GM10266 (cell line): ENCODE measurements at regions not wholly inside any gene's neighbourhood (a gene's known extent, or its start where the extent isn't known, plus 50 kb on each side); places are given as distances from the start of the nearest gene placed in this dataset.
"Not testable (repeated sequence)": the region's sequence is repeated elsewhere in the genome, so short reads cannot be mapped to it uniquely, and the experiment has no call there.

Source experiments
- DNase-seq: peaks from one replicate; pipeline ENCODE4 v3.0.0; 2012; ENCODE audit errors: extremely low spot score
- TF ChIP-seq, protein P1 (sequence below): IDR thresholded peaks from 2 replicates; pipeline ENCODE4 v1.5.1; 2012; ENCODE audit warnings: mild to moderate bottlenecking, low read depth; ENCODE audit not compliant: control insufficient read depth, insufficient read depth; ENCODE audit errors: missing control alignments

DNA sequence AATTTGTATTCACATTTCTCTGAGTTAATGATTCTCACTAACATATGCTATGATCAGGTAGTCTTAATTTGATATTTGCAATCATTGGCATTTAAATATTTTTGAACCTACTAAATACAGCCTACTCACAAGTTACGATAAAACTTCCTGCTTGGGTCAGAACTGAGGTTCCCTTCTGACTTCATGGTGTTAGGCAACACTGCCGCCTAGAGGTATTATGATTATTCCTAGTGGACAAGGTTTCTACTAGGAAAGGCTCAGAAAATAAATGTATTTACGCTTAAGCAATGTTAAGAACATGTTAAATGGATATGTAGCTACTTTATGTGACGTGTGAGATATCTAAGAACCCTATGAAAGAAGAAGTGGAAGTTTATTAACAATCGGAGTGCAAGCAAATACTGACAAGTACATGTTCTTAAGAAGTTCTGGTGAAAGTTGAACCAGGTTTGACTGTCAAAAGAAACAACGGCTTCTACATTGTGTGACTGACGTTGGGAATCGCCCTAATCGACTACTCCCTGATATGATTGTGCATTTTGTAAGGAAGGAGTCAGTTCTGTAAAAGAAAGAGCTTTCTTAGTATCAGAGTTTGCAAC lies 1395.8 kb downstream of the SLITRK5 start:
- DNase-seq: peak; percentile 11
- TF ChIP-seq, protein P1, sequence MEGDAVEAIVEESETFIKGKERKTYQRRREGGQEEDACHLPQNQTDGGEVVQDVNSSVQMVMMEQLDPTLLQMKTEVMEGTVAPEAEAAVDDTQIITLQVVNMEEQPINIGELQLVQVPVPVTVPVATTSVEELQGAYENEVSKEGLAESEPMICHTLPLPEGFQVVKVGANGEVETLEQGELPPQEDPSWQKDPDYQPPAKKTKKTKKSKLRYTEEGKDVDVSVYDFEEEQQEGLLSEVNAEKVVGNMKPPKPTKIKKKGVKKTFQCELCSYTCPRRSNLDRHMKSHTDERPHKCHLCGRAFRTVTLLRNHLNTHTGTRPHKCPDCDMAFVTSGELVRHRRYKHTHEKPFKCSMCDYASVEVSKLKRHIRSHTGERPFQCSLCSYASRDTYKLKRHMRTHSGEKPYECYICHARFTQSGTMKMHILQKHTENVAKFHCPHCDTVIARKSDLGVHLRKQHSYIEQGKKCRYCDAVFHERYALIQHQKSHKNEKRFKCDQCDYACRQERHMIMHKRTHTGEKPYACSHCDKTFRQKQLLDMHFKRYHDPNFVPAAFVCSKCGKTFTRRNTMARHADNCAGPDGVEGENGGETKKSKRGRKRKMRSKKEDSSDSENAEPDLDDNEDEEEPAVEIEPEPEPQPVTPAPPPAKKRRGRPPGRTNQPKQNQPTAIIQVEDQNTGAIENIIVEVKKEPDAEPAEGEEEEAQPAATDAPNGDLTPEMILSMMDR: peak; percentile 53

DNA sequence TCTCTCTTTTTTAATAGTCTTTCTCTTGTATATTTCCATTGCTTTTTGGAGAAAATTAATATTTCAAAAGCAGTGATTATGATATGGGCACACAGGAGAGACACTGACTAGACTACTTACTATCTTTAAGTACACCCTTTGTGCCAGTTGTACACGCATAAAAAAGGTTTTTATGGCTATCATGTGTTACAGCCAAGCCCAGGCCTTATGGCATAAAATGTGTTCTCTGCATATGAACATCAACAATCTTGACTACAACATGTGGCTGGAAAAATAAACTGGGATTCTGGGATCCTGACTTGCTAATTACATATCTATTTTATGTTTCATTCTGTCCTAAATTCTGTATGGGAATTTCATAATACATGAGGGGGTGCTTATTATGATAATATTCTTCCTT lies 1401.8 kb downstream of the SLITRK5 start:
- TF ChIP-seq, protein P1: no peak
- DNase-seq: no peak

DNA sequence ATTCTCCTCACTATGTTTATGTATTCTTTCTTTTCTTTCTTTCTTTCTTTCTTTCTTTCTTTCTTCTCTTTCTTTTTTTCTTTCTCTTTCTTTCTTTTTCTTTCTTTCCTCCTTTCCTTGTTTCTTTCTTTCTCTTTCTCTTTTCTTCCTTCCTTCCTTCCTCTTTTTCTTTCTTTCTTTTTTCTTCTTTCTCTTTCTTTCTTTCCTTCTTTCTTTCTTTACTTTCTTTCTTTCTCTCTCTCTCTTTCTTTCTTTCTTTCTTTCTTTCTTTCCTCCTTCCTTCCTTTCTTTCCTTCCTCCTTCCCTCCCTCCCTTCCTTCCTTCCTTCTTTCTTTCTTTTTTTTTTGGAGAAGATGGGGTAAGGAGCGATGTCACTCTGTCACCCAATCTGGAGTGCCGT lies 1405.5 kb downstream of the SLITRK5 start:
- TF ChIP-seq, protein P1: no peak
- no peak for DNase-seq

DNA sequence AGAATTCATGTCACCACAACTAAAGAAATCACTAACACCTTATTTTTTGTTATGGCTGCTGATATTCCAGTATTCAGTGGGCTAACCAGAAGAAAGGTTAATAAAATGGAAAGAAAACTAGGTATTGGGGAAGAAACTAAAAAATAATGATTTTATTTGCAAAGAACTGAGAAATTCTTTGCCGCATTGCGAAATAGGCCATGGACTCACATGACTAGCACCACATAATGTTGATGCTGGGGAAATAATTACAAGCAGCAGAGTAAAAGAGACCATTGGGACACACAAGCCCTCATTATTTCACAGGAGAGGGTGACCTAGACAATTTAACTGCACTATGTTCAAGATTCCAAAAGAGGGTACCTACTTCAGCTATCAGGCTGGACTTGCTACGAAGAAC lies 1411.5 kb downstream of the SLITRK5 start:
- TF ChIP-seq, protein P1: no peak
- no peak for DNase-seq

DNA sequence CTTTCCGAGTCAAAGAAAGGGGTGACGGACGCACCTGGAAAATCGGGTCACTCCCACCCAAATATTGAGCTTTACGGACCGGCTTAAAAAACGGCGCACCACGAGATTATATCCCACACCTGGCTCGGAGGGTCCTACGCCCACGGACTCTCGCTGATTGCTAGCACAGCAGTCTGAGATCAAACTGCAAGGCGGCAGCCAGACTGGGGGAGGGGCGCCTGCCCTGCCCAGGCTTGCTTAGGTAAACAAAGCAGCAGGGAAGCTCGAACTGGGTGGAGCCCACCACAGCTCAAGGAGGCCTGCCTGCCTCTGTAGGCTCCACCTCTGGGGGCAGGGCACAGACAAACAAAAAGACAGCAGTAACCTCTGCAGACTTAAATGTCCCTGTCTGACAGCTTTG lies 1416.9 kb downstream of the SLITRK5 start:
- not testable (repeated sequence) for DNase-seq

DNA sequence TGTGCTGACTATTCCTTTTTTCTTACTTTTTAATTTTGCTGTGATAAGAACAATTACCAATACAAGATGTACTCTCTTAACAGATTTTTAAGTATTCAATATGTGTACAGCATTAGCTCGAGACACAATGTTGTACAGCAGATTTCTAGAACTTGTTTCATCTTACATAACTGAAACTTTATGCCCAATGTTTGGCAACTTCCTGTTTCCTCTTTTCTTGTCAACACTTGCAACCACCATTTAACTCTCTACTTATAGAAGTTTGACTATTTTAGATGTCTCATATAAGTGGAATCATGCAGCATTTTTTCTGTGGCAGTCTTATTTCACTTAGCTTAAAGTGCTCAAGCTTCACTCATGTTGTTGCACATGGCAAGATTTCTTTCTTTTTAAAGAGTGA lies 1426.8 kb downstream of the SLITRK5 start:
- TF ChIP-seq, protein P1: no peak
- no peak for DNase-seq

DNA sequence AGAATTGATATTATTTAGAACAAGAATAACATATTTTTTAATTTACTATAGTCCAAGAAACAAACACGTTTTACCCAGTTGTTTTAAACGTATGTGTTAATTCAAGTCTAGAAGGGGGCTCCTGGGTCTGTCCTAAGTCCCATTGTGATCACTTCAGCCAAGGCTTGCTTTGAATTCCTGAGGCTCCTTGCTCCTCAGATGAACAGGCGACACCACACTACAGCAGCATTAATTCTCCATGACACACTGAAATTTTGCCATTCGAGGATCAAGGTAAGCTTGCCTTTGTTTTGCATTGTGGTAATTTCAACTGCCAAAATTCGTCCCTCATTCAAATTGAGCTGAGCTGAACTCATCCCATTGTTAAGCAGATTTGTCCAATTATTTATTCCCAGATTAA lies 1442.6 kb downstream of the SLITRK5 start:
- no peak for DNase-seq
- TF ChIP-seq, protein P1: no peak

DNA sequence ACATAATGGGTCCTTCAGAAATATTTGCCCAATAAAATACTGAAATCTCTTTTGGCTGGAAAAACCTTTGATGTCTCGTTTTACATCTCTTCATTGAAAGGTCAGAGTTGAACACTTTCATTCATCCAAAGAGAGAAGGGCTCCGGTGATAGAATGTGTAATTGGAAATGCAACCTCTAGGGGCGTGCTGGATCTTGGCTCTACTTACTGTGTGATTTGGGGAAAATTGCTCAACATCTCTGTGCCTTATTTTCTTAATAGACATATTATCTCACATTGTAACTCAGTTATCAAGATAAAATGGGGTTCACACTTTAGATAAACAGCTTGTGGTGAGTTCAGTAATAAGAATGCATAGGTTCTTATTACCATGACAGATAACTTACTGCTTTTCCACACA lies 1444.1 kb downstream of the SLITRK5 start:
- DNase-seq: no peak
- TF ChIP-seq, protein P1: no peak
